ENCODE measurements at regions not wholly inside any gene's neighbourhood (a gene's known extent, or its start where the extent isn't known, plus 50 kb on each side); places are given as distances from the start of the nearest gene placed in this dataset.

GRCh38 chr22:46078241-46079092 lies 71.9 kb upstream of the PPARA start:
- DNase-seq (ENCODE audit: low read depth) = no peak

GRCh38 chr22:46079093-46079860 lies 71.0 kb upstream of the PPARA start:
- no peak for DNase-seq (ENCODE audit: low read depth)

- no peak for DNase-seq (ENCODE audit: low read depth)
These were observed 70.2 kb upstream of the PPARA start for GRCh38 chr22:46079861-46080821.

GRCh38 chr22:46081036-46081830 lies 69.1 kb upstream of the PPARA start:
- no peak for DNase-seq (ENCODE audit: low read depth)

- no peak for DNase-seq (ENCODE audit: low read depth)
These were observed 68.5 kb upstream of the PPARA start for GRCh38 chr22:46081831-46082210.

- DNase-seq (ENCODE audit: low read depth) = no peak
These were observed 67.7 kb upstream of the PPARA start for GRCh38 chr22:46082633-46083032.

GRCh38 chr22:46083383-46084350 lies 66.7 kb upstream of the PPARA start:
- no peak for DNase-seq (ENCODE audit: low read depth)

GRCh38 chr22:46084376-46084775 lies 66.0 kb upstream of the PPARA start:
- DNase-seq (ENCODE audit: low read depth) = no peak

GRCh38 chr22:46084943-46085827 lies 65.1 kb upstream of the PPARA start:
- DNase-seq (ENCODE audit: low read depth) = no peak

- DNase-seq (ENCODE audit: low read depth) = no peak
These were observed 64.3 kb upstream of the PPARA start for GRCh38 chr22:46085828-46086576.

- DNase-seq (ENCODE audit: low read depth) = no peak
These were observed 63.6 kb upstream of the PPARA start for GRCh38 chr22:46086577-46087335.

GRCh38 chr22:46087336-46087690 lies 63.0 kb upstream of the PPARA start:
- DNase-seq (ENCODE audit: low read depth) = no peak

- DNase-seq (ENCODE audit: low read depth) = no peak
These were observed 62.5 kb upstream of the PPARA start for GRCh38 chr22:46087816-46088277.

GRCh38 chr22:46088541-46089311 lies 61.6 kb upstream of the PPARA start:
- DNase-seq (ENCODE audit: low read depth) = no peak

GRCh38 chr22:46089426-46090035 lies 60.8 kb upstream of the PPARA start:
- DNase-seq (ENCODE audit: low read depth) = no peak

GRCh38 chr22:46090036-46090591 lies 60.2 kb upstream of the PPARA start:
- no peak for DNase-seq (ENCODE audit: low read depth)
